Smooth muscle cell (in vitro differentiated cells): ENCODE measurements at regions not wholly inside any gene's neighbourhood (a gene's known extent, or its start where the extent isn't known, plus 50 kb on each side); places are given as distances from the start of the nearest gene placed in this dataset.

ENCODE experiments used
- DNase-seq: peaks from one replicate; lab custom pipeline; 2025; ENCODE audit not compliant: unreplicated experiment; lab: John Stamatoyannopoulos, UW
- H2AFZ ChIP-seq: fragments of 200-600 bp; sonication (generic); 2 replicates; pipeline ENCODE4 v1.6.0; 2016; ENCODE audit warnings: antibody characterized with exemption, low read depth, mild to moderate bottlenecking
- H3F3A ChIP-seq: fragments of 200-600 bp; sonication (generic); 2 replicates; pipeline ENCODE4 v1.6.0; 2017; ENCODE audit warnings: antibody characterized with exemption, low read depth
- H3K27ac ChIP-seq: fragments of 200-600 bp; sonication (generic); 2 replicates; pipeline ENCODE4 v1.5.1; 2016; ENCODE audit warnings: low read depth, mild to moderate bottlenecking
- H3K27me3 ChIP-seq: fragments of 200-600 bp; sonication (generic); 2 replicates; pipeline ENCODE4 v1.6.1; 2016; ENCODE audit warnings: low read depth, mild to moderate bottlenecking
- H3K36me3 ChIP-seq: fragments of 200-600 bp; sonication (generic); 2 replicates; pipeline ENCODE4 v1.5.1; 2016; ENCODE audit warnings: low read depth
- H3K4me1 ChIP-seq: fragments of 200-600 bp; sonication (generic); 2 replicates; pipeline ENCODE4 v1.5.1; 2016; ENCODE audit warnings: low read depth
- H3K4me2 ChIP-seq: fragments of 200-600 bp; sonication (generic); 2 replicates; pipeline ENCODE4 v1.6.0; 2016; ENCODE audit warnings: mild to moderate bottlenecking
- H3K4me3 ChIP-seq: fragments of 200-600 bp; sonication (generic); 2 replicates; pipeline ENCODE4 v1.5.1; 2016; ENCODE audit warnings: mild to moderate bottlenecking
- H3K79me2 ChIP-seq: fragments of 200-600 bp; sonication (generic); 2 replicates; pipeline ENCODE4 v1.6.0; 2016; ENCODE audit warnings: low read depth, mild to moderate bottlenecking
- H3K9ac ChIP-seq: fragments of 200-600 bp; sonication (generic); 2 replicates; pipeline ENCODE4 v1.6.0; 2016; ENCODE audit warnings: low read depth
- H3K9me3 ChIP-seq: fragments of 200-600 bp; sonication (generic); replicated peaks from 2 replicates; pipeline ENCODE4 v1.5.1; 2016; ENCODE audit warnings: low read depth
- H4K20me1 ChIP-seq: fragments of 200-600 bp; sonication (generic); 2 replicates; pipeline ENCODE4 v1.6.0; 2016; ENCODE audit warnings: low read depth
- CTCF ChIP-seq: fragments of 200-600 bp; sonication (generic); IDR thresholded peaks from 2 replicates; pipeline ENCODE4 v1.5.1; 2017; ENCODE audit warnings: borderline replicate concordance, mild to moderate bottlenecking, antibody characterized with exemption; ENCODE audit not compliant: insufficient read depth, poor library complexity, severe bottlenecking
- WGBS: methylation state at CpG from one replicate; pipeline ENCODE4 v1.1.7; 2016; ENCODE audit warnings: low lambda C conversion rate; 5-methylcytosine and 5-hydroxymethylcytosine counted together

GRCh38 chr7:24456526-24457218 is 116.6 kb upstream of the PALS2 start:
- 15% methylated on average over 4 of the region's 4 CpGs for WGBS
- Histone ChIP-seq H3K4me1 (peaks cover 2% of the 10 kb centered on the region), H3K27me3 (no peaks in the 10 kb centered on the region), H3K36me3 (no peaks in the 10 kb centered on the region), H3K9me3 (no peaks in the 10 kb centered on the region), H3K4me2 (peak overlapping the region; percentile 71), H2AFZ (no peak overlapping the region), H3F3A (peaks cover 4% of the 10 kb centered on the region), H3K27ac (peak overlapping the region; percentile 83), H3K79me2 (no peaks in the 10 kb centered on the region), H3K9ac (peak overlapping the region; percentile 39), H4K20me1 (no peaks in the 10 kb centered on the region), H3K4me3 (no peak overlapping the region)
- DNase-seq = no peak
- TF ChIP-seq CTCF = no peak

- H4K20me1 ChIP-seq = no peaks in the 10 kb centered on the region
- peaks cover 4% of the 10 kb centered on the region for H3F3A ChIP-seq
- 20% methylated on average over 2 of the region's 2 CpGs for WGBS
- H3K4me2 ChIP-seq = peak overlapping the region; percentile 71
- peak overlapping the region; percentile 83 for H3K27ac ChIP-seq
- no peak for DNase-seq
- no peak overlapping the region for H3K4me3 ChIP-seq
- no peak overlapping the region for H2AFZ ChIP-seq
- H3K4me1 ChIP-seq = peaks cover 2% of the 10 kb centered on the region
- peak overlapping the region; percentile 39 for H3K9ac ChIP-seq
- H3K9me3 ChIP-seq = no peaks in the 10 kb centered on the region
- H3K36me3 ChIP-seq = no peaks in the 10 kb centered on the region
- H3K27me3 ChIP-seq = no peaks in the 10 kb centered on the region
- no peak for TF ChIP-seq CTCF
- H3K79me2 ChIP-seq = no peaks in the 10 kb centered on the region
These were observed 116.1 kb upstream of the PALS2 start for GRCh38 chr7:24457219-24457558.

GRCh38 chr7:24462117-24462516 is 111.1 kb upstream of the PALS2 start:
- H3K4me3 ChIP-seq = no peak overlapping the region
- no peak overlapping the region for H3K4me2 ChIP-seq
- no peak for DNase-seq
- no peaks in the 10 kb centered on the region for H3K36me3 ChIP-seq
- H3K4me1 ChIP-seq = peaks cover 2% of the 10 kb centered on the region
- no peak overlapping the region for H3K9ac ChIP-seq
- no peaks in the 10 kb centered on the region for H4K20me1 ChIP-seq
- 90% methylated on average over 2 of the region's 2 CpGs for WGBS
- no peaks in the 10 kb centered on the region for H3K79me2 ChIP-seq
- H3K9me3 ChIP-seq = no peaks in the 10 kb centered on the region
- no peaks in the 10 kb centered on the region for H3K27me3 ChIP-seq
- peaks cover 4% of the 10 kb centered on the region for H3F3A ChIP-seq
- H3K27ac ChIP-seq = no peak overlapping the region
- H2AFZ ChIP-seq = no peak overlapping the region
- no peak for TF ChIP-seq CTCF

- Histone ChIP-seq H3K27ac (no peak overlapping the region), H3K9me3 (no peaks in the 10 kb centered on the region), H3K36me3 (no peaks in the 10 kb centered on the region), H3K79me2 (no peaks in the 10 kb centered on the region), H4K20me1 (no peaks in the 10 kb centered on the region), H3K4me2 (no peak overlapping the region), H2AFZ (no peak overlapping the region), H3K27me3 (no peaks in the 10 kb centered on the region), H3K4me1 (no peaks in the 10 kb centered on the region), H3K4me3 (no peak overlapping the region), H3F3A (no peaks in the 10 kb centered on the region), H3K9ac (no peak overlapping the region)
- DNase-seq = no peak
- TF ChIP-seq CTCF = no peak
- 93% methylated on average over 2 of the region's 2 CpGs for WGBS
These were observed 110.3 kb upstream of the PALS2 start for GRCh38 chr7:24462984-24463383.
